Caco-2 (cell line): ENCODE measurements at regions not wholly inside any gene's neighbourhood (a gene's known extent, or its start where the extent isn't known, plus 50 kb on each side); places are given as distances from the start of the nearest gene placed in this dataset.

Experiments
- BruUV-seq: library from RNA; stranded (reverse); fragments of 400-500 nt; replicated peaks from 2 replicates; lab custom pipeline; 2021; lab: Mats Ljungman, UMichigan
- CTCF ChIA-PET: fragments of 300-600 bp; sonication (Branson Sonifier 250); formaldehyde crosslinking; loops from one replicate; lab custom pipeline; 2022; ENCODE audit warnings: antibody characterized with exemption; lab: Charles Lee
- POLR2A ChIA-PET: fragments of 300-600 bp; sonication (Branson Sonifier 250); formaldehyde crosslinking; loops from one replicate; lab custom pipeline; 2022; ENCODE audit warnings: antibody characterized with exemption; lab: Charles Lee
- DNase-seq, 2 experiments: peaks; one replicate each; pipeline versions ENCODE4 v3.0.0 to v3.0.0-alpha.2; 2020 to 2022
- H3K27me3 ChIP-seq: replicated peaks from 2 replicates; pipeline ENCODE4 v1.6.0; 2011; ENCODE audit warnings: low read length; ENCODE audit not compliant: control insufficient read depth, insufficient read depth
- H3K36me3 ChIP-seq: 2 replicates; pipeline ENCODE4 v1.5.1; 2011; ENCODE audit warnings: low read length; ENCODE audit not compliant: control insufficient read depth, insufficient read depth
- H3K4me1 ChIP-seq: fragments of 250-450 bp; sonication (Bioruptor Pico); 2 replicates; pipeline ENCODE4 v1.5.1; 2020; ENCODE audit warnings: mild to moderate bottlenecking
- H3K4me3 ChIP-seq: 2 replicates; pipeline ENCODE4 v1.5.1; 2011; ENCODE audit warnings: low read depth, mild to moderate bottlenecking, control low read depth, low read length
- H3K9me3 ChIP-seq: fragments of 250-450 bp; sonication (Bioruptor Pico); 2 replicates; pipeline ENCODE4 v1.5.1; 2020; ENCODE audit warnings: mild to moderate bottlenecking, moderate library complexity
- H3K27ac Mint-ChIP-seq: one replicate; pipeline ENCODE4 v1.8.0; 2022; ENCODE audit warnings: mixed read lengths; ENCODE audit not compliant: unreplicated experiment
- H3K27me3 Mint-ChIP-seq: one replicate; pipeline ENCODE4 v1.8.0; 2022; ENCODE audit warnings: mixed read lengths; ENCODE audit not compliant: insufficient read depth, unreplicated experiment
- H3K36me3 Mint-ChIP-seq: one replicate; pipeline ENCODE4 v1.8.0; 2022; ENCODE audit warnings: mild to moderate bottlenecking, mixed read lengths; ENCODE audit not compliant: insufficient read depth, unreplicated experiment
- H3K4me1 Mint-ChIP-seq: one replicate; pipeline ENCODE4 v1.8.0; 2022; ENCODE audit warnings: low read depth, mixed read lengths; ENCODE audit not compliant: unreplicated experiment
- H3K4me3 Mint-ChIP-seq: one replicate; pipeline ENCODE4 v1.8.0; 2022; ENCODE audit warnings: mild to moderate bottlenecking, moderate library complexity, mixed read lengths; ENCODE audit not compliant: unreplicated experiment
- H3K9me3 Mint-ChIP-seq: one replicate; pipeline ENCODE4 v1.8.0; 2022; ENCODE audit warnings: mixed read lengths; ENCODE audit not compliant: unreplicated experiment
- intact Hi-C: fragments of 100-400 bp; cut with micrococcal nuclease; formaldehyde crosslinking; loops from one replicate; pipeline ENCODE4 v1.10.0; 2022; ENCODE audit not compliant: unreplicated experiment
- TF ChIP-seq, protein P1 (sequence below), 2 experiments: fragments of 200-600 bp in 1 of 2; IDR thresholded peaks; 1 replicate in 1 of 2; 2 replicates in 1 of 2; pipeline versions ENCODE4 v1.5.1 to v1.8.0; 2011 to 2022; ENCODE audit warnings: antibody characterized with exemption in 1 of 2, control low read depth in 1 of 2, inconsistent platforms in 1 of 2, low read depth in 1 of 2, low read length in 1 of 2, mild to moderate bottlenecking in 1 of 2, moderate library complexity in 1 of 2; ENCODE audit not compliant: insufficient read depth in 1 of 2, severe bottlenecking in 1 of 2, unreplicated experiment in 1 of 2

- H3K9me3 Mint-ChIP-seq: no peaks in the 10 kb centered on the region
- H3K4me3 Mint-ChIP-seq: no peak overlapping the region
- intact Hi-C loops: no loop called here
These were observed 155.4 kb downstream of the TMX1 start for GRCh38 chr14:51395361-51395849.

DNA sequence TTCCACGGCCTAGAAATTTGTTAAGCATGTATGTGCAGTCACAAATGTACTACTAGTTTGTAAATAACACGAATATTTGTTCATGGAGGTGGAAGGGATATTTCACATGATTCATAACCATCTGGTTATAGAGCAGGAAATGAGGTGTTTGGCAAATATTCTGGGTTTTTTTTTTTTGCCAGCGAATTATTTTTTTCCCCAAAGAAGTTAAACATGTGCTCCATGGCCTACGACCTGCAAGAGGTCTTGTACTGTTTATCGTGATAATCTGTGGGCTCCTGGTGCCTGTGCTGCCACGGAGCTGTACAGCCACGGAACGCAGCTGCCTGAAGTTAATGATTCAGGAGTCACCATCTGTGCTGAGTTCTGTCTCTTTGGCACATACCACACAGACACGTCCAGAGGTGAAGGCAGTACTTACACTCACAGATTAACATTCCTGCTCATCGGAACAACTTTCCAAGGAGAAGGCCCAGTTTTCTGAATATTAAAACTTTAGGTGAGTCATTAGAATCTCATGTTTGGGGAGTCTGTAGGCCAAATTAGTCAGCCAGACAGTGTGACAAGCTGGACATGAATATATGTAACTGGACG lies 156.3 kb downstream of the TMX1 start:
- no peak overlapping the region for H3K4me3 ChIP-seq
- TF ChIP-seq, protein P1, sequence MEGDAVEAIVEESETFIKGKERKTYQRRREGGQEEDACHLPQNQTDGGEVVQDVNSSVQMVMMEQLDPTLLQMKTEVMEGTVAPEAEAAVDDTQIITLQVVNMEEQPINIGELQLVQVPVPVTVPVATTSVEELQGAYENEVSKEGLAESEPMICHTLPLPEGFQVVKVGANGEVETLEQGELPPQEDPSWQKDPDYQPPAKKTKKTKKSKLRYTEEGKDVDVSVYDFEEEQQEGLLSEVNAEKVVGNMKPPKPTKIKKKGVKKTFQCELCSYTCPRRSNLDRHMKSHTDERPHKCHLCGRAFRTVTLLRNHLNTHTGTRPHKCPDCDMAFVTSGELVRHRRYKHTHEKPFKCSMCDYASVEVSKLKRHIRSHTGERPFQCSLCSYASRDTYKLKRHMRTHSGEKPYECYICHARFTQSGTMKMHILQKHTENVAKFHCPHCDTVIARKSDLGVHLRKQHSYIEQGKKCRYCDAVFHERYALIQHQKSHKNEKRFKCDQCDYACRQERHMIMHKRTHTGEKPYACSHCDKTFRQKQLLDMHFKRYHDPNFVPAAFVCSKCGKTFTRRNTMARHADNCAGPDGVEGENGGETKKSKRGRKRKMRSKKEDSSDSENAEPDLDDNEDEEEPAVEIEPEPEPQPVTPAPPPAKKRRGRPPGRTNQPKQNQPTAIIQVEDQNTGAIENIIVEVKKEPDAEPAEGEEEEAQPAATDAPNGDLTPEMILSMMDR (IDR thresholded peaks at IDR 0.05; ENCODE audit: insufficient read depth in 1 of 2, low read depth in 1 of 2, low read length in 1 of 2, severe bottlenecking in 1 of 2, unreplicated experiment in 1 of 2): no peak
- Mint-ChIP-seq H3K9me3 (no peaks in the 10 kb centered on the region), H3K4me3 (no peak overlapping the region), H3K27ac (no peak overlapping the region), H3K36me3 (no peaks in the 10 kb centered on the region), H3K27me3 (no peaks in the 10 kb centered on the region), H3K4me1 (peaks cover 8% of the 10 kb centered on the region)
- no peaks in the 10 kb centered on the region for H3K27me3 ChIP-seq
- no peak for DNase-seq
- no peaks in the 10 kb centered on the region for H3K4me1 ChIP-seq
- no peaks in the 10 kb centered on the region for H3K9me3 ChIP-seq
- POLR2A ChIA-PET: no interaction called here
- no TSS peak for BruUV-seq
- CTCF ChIA-PET: no interaction called here
- intact Hi-C loops: no loop called here
- H3K36me3 ChIP-seq: no peaks in the 10 kb centered on the region

More at GRCh38 chr14:51395361-51395849, 155.4 kb downstream of the TMX1 start:
- ChIA-PET CTCF (no interaction called here), POLR2A (no interaction called here)
- TF ChIP-seq, protein P1 (IDR thresholded peaks at IDR 0.05; ENCODE audit: insufficient read depth in 1 of 2, low read depth in 1 of 2, low read length in 1 of 2, severe bottlenecking in 1 of 2, unreplicated experiment in 1 of 2): no peak
- DNase-seq: no peak
- H3K27me3 ChIP-seq: no peaks in the 10 kb centered on the region
- Mint-ChIP-seq H3K36me3 (no peaks in the 10 kb centered on the region), H3K27me3 (no peaks in the 10 kb centered on the region), H3K27ac (no peak overlapping the region), H3K4me1 (peaks cover 8% of the 10 kb centered on the region)
- no TSS peak for BruUV-seq
- H3K36me3 ChIP-seq: no peaks in the 10 kb centered on the region
- no peak overlapping the region for H3K4me3 ChIP-seq
- H3K9me3 ChIP-seq: no peaks in the 10 kb centered on the region
- no peaks in the 10 kb centered on the region for H3K4me1 ChIP-seq

GRCh38 chr14:51398898-51399297 lies 158.9 kb downstream of the TMX1 start:
- POLR2A ChIA-PET: no interaction called here
- H3K4me3 Mint-ChIP-seq: no peak overlapping the region
- Histone ChIP-seq H3K9me3 (no peaks in the 10 kb centered on the region), H3K27me3 (no peaks in the 10 kb centered on the region), H3K4me1 (no peaks in the 10 kb centered on the region), H3K4me3 (no peak overlapping the region), H3K36me3 (no peaks in the 10 kb centered on the region)
- no peaks in the 10 kb centered on the region for H3K9me3 Mint-ChIP-seq
- no peaks in the 10 kb centered on the region for H3K27me3 Mint-ChIP-seq
- TF ChIP-seq, protein P1 (IDR thresholded peaks at IDR 0.05; ENCODE audit: insufficient read depth in 1 of 2, low read depth in 1 of 2, low read length in 1 of 2, severe bottlenecking in 1 of 2, unreplicated experiment in 1 of 2): no peak
- H3K4me1 Mint-ChIP-seq: peaks cover 8% of the 10 kb centered on the region
- intact Hi-C loops: no loop called here
- no peak for DNase-seq
- BruUV-seq: no TSS peak
- CTCF ChIA-PET: no interaction called here
- H3K36me3 Mint-ChIP-seq: no peaks in the 10 kb centered on the region
- H3K27ac Mint-ChIP-seq: no peak overlapping the region
